Thoracic aorta (tissue), 2 donors: ENCODE measurements at regions not wholly inside any gene's neighbourhood (a gene's known extent, or its start where the extent isn't known, plus 50 kb on each side); places are given as distances from the start of the nearest gene placed in this dataset.

Source experiments
- ATAC-seq: fragments of 150-250 bp; one replicate; pipeline ENCODE4 v1.8.0; 2017; ENCODE audit warnings: low read depth; ENCODE audit not compliant: insufficient number of reproducible peaks, low FRiP score
- DNase-seq: peaks from one replicate; pipeline ENCODE4 v3.0.0-alpha.2; 2020; ENCODE audit warnings: low spot score
- H3K27ac ChIP-seq, 2 donors: fragments of 200-600 bp; sonication (generic); 1 replicate in 1 of 2; 2 replicates in 1 of 2; pipeline ENCODE4 v1.5.1; 2016; ENCODE audit warnings: mild to moderate bottlenecking in 2 of 2, moderate library complexity in 2 of 2
- H3K27me3 ChIP-seq: fragments of 200-600 bp; sonication (generic); replicated peaks from 2 replicates; pipeline ENCODE4 v1.6.0; 2016; ENCODE audit warnings: mild to moderate bottlenecking; ENCODE audit not compliant: insufficient read depth
- H3K36me3 ChIP-seq: fragments of 200-600 bp; sonication (generic); one replicate; pipeline ENCODE4 v1.5.1; 2016
- H3K4me1 ChIP-seq, 2 donors: fragments of 200-600 bp; sonication (generic); 1 replicate in 1 of 2; 2 replicates in 1 of 2; pipeline versions ENCODE4 v1.5.1 to v1.6.0; 2016; ENCODE audit warnings: low read depth in 2 of 2, mild to moderate bottlenecking in 1 of 2; ENCODE audit not compliant: control insufficient read depth in 1 of 2
- H3K4me3 ChIP-seq: fragments of 200-600 bp; sonication (generic); 2 replicates; pipeline ENCODE4 v1.5.1; 2016; ENCODE audit warnings: mild to moderate bottlenecking
- H3K9me3 ChIP-seq: fragments of 200-600 bp; sonication (generic); 2 replicates; pipeline ENCODE4 v1.5.1; 2016
- CTCF ChIP-seq: fragments of 200-600 bp; sonication (generic); IDR thresholded peaks from one replicate; pipeline ENCODE4 v1.5.1; 2019; ENCODE audit warnings: antibody characterized with exemption

- Histone ChIP-seq H3K27ac (no peak overlapping the region), H3K9me3 (no peaks in the 10 kb centered on the region), H3K36me3 (no peaks in the 10 kb centered on the region), H3K4me1 (peaks cover 0 to 12% of the 10 kb centered on the region in 2 donors), H3K27me3 (no peaks in the 10 kb centered on the region), H3K4me3 (no peak overlapping the region)
- DNase-seq (no peak), ATAC-seq (no peak)
- no peak for TF ChIP-seq CTCF
These were observed 114.5 kb upstream of the PAQR3 start for GRCh38 chr4:79053754-79054153.

- Histone ChIP-seq H3K27me3 (no peaks in the 10 kb centered on the region), H3K36me3 (no peaks in the 10 kb centered on the region), H3K4me1 (peaks cover 4 to 26% of the 10 kb centered on the region in 2 donors), H3K27ac (no peak overlapping the region), H3K9me3 (no peaks in the 10 kb centered on the region), H3K4me3 (no peak overlapping the region)
- ATAC-seq (no peak), DNase-seq (no peak)
- no peak for TF ChIP-seq CTCF
These were observed 111.3 kb upstream of the PAQR3 start for GRCh38 chr4:79050541-79050880.

- Histone ChIP-seq H3K27me3 (no peaks in the 10 kb centered on the region), H3K27ac (no peak overlapping the region), H3K4me3 (no peak overlapping the region), H3K4me1 (peaks cover 4 to 26% of the 10 kb centered on the region in 2 donors), H3K36me3 (no peaks in the 10 kb centered on the region), H3K9me3 (no peaks in the 10 kb centered on the region)
- TF ChIP-seq CTCF: no peak
- ATAC-seq (no peak), DNase-seq (no peak)
These were observed 110.8 kb upstream of the PAQR3 start for GRCh38 chr4:79049840-79050540.

- H3K4me3 ChIP-seq: no peak overlapping the region
- no peaks in the 10 kb centered on the region for H3K9me3 ChIP-seq
- no peaks in the 10 kb centered on the region for H3K36me3 ChIP-seq
- H3K27me3 ChIP-seq: no peaks in the 10 kb centered on the region
- no peak overlapping the region for H3K27ac ChIP-seq
- peaks cover 4 to 23% of the 10 kb centered on the region in 2 donors for H3K4me1 ChIP-seq
- TF ChIP-seq CTCF: no peak
- ATAC-seq (no peak), DNase-seq (no peak)
These were observed 109.6 kb upstream of the PAQR3 start for GRCh38 chr4:79048878-79049277.

GRCh38 chr4:79047316-79047715, 108.1 kb upstream of the PAQR3 start:
- Histone ChIP-seq H3K36me3 (no peaks in the 10 kb centered on the region), H3K27ac (no peak overlapping the region), H3K4me1 (peaks cover 4 to 17% of the 10 kb centered on the region in 2 donors), H3K9me3 (no peaks in the 10 kb centered on the region), H3K4me3 (no peak overlapping the region), H3K27me3 (no peaks in the 10 kb centered on the region)
- no peak for ATAC-seq
- TF ChIP-seq CTCF: no peak
- DNase-seq: no peak
